LoVo (cell line): ENCODE measurements at regions not wholly inside any gene's neighbourhood (a gene's known extent, or its start where the extent isn't known, plus 50 kb on each side); places are given as distances from the start of the nearest gene placed in this dataset.

Source experiments
- DNase-seq: peaks from one replicate; pipeline ENCODE4 v3.0.0-alpha.2; 2016; ENCODE audit warnings: low spot score

- DNase-seq: no peak
These were observed 58.6 kb upstream of the NUDT7 start for GRCh38 chr16:77663711-77664110.

GRCh38 chr16:77666771-77667170 lies 55.5 kb upstream of the NUDT7 start:
- DNase-seq: no peak

GRCh38 chr16:77668201-77668600 lies 54.1 kb upstream of the NUDT7 start:
- no peak for DNase-seq

- DNase-seq: no peak
These were observed 53.3 kb upstream of the NUDT7 start for GRCh38 chr16:77669057-77669456.
